MM.1S (cell line): ENCODE measurements at regions not wholly inside any gene's neighbourhood (a gene's known extent, or its start where the extent isn't known, plus 50 kb on each side); places are given as distances from the start of the nearest gene placed in this dataset.
"Not testable (repeated sequence)": the region's sequence is repeated elsewhere in the genome, so short reads cannot be mapped to it uniquely, and the experiment has no call there.

ENCODE experiments used
- DNase-seq: peaks from one replicate; pipeline ENCODE4 v3.0.0-alpha.2; 2015
- H2AFZ ChIP-seq: fragments of 300-600 bp; sonication (generic); 2 replicates; pipeline ENCODE4 v1.6.0; 2016; ENCODE audit warnings: antibody characterized with exemption, low read length
- H3F3A ChIP-seq: fragments of 300-600 bp; sonication (generic); 2 replicates; pipeline ENCODE4 v1.6.1; 2016; ENCODE audit warnings: mild to moderate bottlenecking, antibody characterized with exemption, low read length, moderate library complexity, mixed read lengths; ENCODE audit not compliant: insufficient read depth
- H3K27ac ChIP-seq: fragments of 300-600 bp; sonication (generic); 2 replicates; pipeline ENCODE4 v1.5.1; 2016; ENCODE audit warnings: mild to moderate bottlenecking, low read length
- H3K27me3 ChIP-seq: fragments of 300-600 bp; sonication (generic); replicated peaks from 2 replicates; pipeline ENCODE4 v1.6.0; 2016; ENCODE audit warnings: low read length; ENCODE audit not compliant: insufficient read depth
- H3K36me3 ChIP-seq: fragments of 300-600 bp; sonication (generic); replicated peaks from 2 replicates; pipeline ENCODE4 v1.6.1; 2016; ENCODE audit warnings: mild to moderate bottlenecking, low read length, mixed read lengths; ENCODE audit not compliant: insufficient read depth
- H3K4me1 ChIP-seq: fragments of 300-600 bp; sonication (generic); 2 replicates; pipeline ENCODE4 v1.6.1; 2016; ENCODE audit warnings: low read length, mixed read lengths
- H3K4me2 ChIP-seq: fragments of 300-600 bp; sonication (generic); 2 replicates; pipeline ENCODE4 v1.6.0; 2016; ENCODE audit warnings: low read depth, low read length
- H3K4me3 ChIP-seq: fragments of 300-600 bp; sonication (generic); 2 replicates; pipeline ENCODE4 v1.5.1; 2016; ENCODE audit warnings: low read length, mixed read lengths
- H3K79me2 ChIP-seq: fragments of 300-600 bp; sonication (generic); 2 replicates; pipeline ENCODE4 v1.6.1; 2016; ENCODE audit warnings: mixed run types, low read length, mixed read lengths
- H3K9ac ChIP-seq: fragments of 300-600 bp; sonication (generic); 2 replicates; pipeline ENCODE4 v1.6.1; 2016; ENCODE audit warnings: low read length, mixed read lengths
- H3K9me2 ChIP-seq: fragments of 300-600 bp; sonication (generic); replicated peaks from 2 replicates; pipeline ENCODE4 v1.6.1; 2016; ENCODE audit warnings: mild to moderate bottlenecking, low read length, mixed read lengths; ENCODE audit not compliant: insufficient read depth
- H3K9me3 ChIP-seq: fragments of 300-600 bp; sonication (generic); replicated peaks from 2 replicates; pipeline ENCODE4 v1.6.1; 2016; ENCODE audit warnings: mild to moderate bottlenecking, low read length, mixed read lengths; ENCODE audit not compliant: insufficient read depth
- H4K20me1 ChIP-seq: fragments of 300-600 bp; sonication (generic); 2 replicates; pipeline ENCODE4 v1.6.1; 2016; ENCODE audit warnings: mild to moderate bottlenecking, low read length, moderate library complexity, mixed read lengths; ENCODE audit not compliant: insufficient read depth
- EZH2 ChIP-seq: fragments of 300-600 bp; sonication (generic); optimal IDR thresholded peaks from 2 replicates; pipeline ENCODE3; 2017; ENCODE audit warnings: low read depth, mild to moderate bottlenecking, antibody characterized with exemption, low read length, mixed read lengths
- EZH2phosphoT487 ChIP-seq: fragments of 300-600 bp; sonication (generic); IDR thresholded peaks from 2 replicates; pipeline ENCODE4 v1.6.1; 2018; ENCODE audit warnings: antibody characterized with exemption, low read length
- TF ChIP-seq, protein P1 (sequence below): fragments of 300-600 bp; sonication (generic); IDR thresholded peaks from 2 replicates; pipeline ENCODE4 v1.5.1; 2016; ENCODE audit warnings: antibody characterized with exemption, low read length, mixed read lengths

DNA sequence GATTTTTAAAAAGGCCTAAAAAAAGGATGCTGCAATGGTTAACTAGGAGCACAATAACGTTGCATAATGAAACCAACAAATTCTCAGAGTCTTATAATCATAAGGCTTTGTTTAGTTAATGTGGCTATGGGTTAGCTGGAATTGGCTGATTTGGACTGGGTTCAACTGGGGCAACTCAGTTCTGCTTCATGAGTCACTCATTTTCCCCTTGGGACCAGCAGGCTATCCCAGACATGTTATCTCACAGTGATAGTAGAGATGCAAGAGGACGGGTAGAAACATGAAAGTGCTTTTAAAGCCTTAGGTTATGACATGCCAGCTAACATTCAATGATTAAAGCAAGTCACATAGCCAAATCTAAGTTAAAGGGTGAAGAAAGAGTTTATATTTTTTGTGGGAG, 189.2 kb upstream of the GK2 start:
- Histone ChIP-seq H3F3A (no peaks in the 10 kb centered on the region), H3K9me3 (no peaks in the 10 kb centered on the region), H3K4me2 (no peak overlapping the region), H3K4me3 (no peak overlapping the region), H3K79me2 (no peaks in the 10 kb centered on the region), H2AFZ (no peak overlapping the region), H3K27me3 (no peaks in the 10 kb centered on the region), H3K36me3 (no peaks in the 10 kb centered on the region), H3K9me2 (no peaks in the 10 kb centered on the region), H3K27ac (no peak overlapping the region), H3K4me1 (no peaks in the 10 kb centered on the region), H3K9ac (no peak overlapping the region), H4K20me1 (no peaks in the 10 kb centered on the region)
- TF ChIP-seq, protein P1, sequence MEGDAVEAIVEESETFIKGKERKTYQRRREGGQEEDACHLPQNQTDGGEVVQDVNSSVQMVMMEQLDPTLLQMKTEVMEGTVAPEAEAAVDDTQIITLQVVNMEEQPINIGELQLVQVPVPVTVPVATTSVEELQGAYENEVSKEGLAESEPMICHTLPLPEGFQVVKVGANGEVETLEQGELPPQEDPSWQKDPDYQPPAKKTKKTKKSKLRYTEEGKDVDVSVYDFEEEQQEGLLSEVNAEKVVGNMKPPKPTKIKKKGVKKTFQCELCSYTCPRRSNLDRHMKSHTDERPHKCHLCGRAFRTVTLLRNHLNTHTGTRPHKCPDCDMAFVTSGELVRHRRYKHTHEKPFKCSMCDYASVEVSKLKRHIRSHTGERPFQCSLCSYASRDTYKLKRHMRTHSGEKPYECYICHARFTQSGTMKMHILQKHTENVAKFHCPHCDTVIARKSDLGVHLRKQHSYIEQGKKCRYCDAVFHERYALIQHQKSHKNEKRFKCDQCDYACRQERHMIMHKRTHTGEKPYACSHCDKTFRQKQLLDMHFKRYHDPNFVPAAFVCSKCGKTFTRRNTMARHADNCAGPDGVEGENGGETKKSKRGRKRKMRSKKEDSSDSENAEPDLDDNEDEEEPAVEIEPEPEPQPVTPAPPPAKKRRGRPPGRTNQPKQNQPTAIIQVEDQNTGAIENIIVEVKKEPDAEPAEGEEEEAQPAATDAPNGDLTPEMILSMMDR = no peak
- no peak for TF ChIP-seq EZH2
- no peak for TF ChIP-seq EZH2phosphoT487
- DNase-seq = no peak

GRCh38 chr4:79592218-79592617, 184.2 kb upstream of the GK2 start:
- H3K9me2 ChIP-seq, H3K9ac ChIP-seq, H3K9me3 ChIP-seq, H3K4me2 ChIP-seq, H3F3A ChIP-seq, H3K4me1 ChIP-seq, H4K20me1 ChIP-seq, H3K36me3 ChIP-seq, H3K4me3 ChIP-seq, H3K79me2 ChIP-seq, H3K27me3 ChIP-seq, H2AFZ ChIP-seq, DNase-seq, H3K27ac ChIP-seq: not testable (repeated sequence)

- H3K9me2 ChIP-seq = no peaks in the 10 kb centered on the region
- DNase-seq = no peak
- no peaks in the 10 kb centered on the region for H3K27me3 ChIP-seq
- TF ChIP-seq, protein P1 = no peak
- no peak for TF ChIP-seq EZH2phosphoT487
- no peak for TF ChIP-seq EZH2
- no peak overlapping the region for H3K9ac ChIP-seq
- no peaks in the 10 kb centered on the region for H3K9me3 ChIP-seq
- no peaks in the 10 kb centered on the region for H3F3A ChIP-seq
- no peak overlapping the region for H3K27ac ChIP-seq
- H3K79me2 ChIP-seq = no peaks in the 10 kb centered on the region
- H3K36me3 ChIP-seq = no peaks in the 10 kb centered on the region
- H3K4me1 ChIP-seq = no peaks in the 10 kb centered on the region
- H3K4me3 ChIP-seq = no peak overlapping the region
- no peaks in the 10 kb centered on the region for H4K20me1 ChIP-seq
- no peak overlapping the region for H3K4me2 ChIP-seq
- H2AFZ ChIP-seq = no peak overlapping the region
Observed at GRCh38 chr4:79588679-79589078, 180.7 kb upstream of the GK2 start.

DNA sequence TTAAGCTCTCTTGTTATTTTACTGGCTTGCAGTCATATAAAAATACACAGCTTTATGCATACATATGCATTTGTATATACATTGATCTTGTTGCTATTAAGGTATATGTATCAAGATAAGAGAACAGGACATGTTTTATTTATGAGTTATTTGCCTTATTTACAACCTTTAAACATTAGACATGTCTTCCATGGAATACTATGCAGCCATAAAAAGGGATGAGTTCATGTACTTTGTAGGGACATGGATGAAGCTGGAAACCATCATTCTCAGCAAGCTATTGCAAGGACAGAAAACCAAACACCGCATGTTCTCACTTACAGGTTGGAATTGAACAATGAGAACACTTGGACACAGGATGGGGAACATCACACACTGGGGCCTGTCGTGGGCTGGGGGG, 179.2 kb upstream of the GK2 start:
- H3K9me3 ChIP-seq, H3K9me2 ChIP-seq, H3K36me3 ChIP-seq, H2AFZ ChIP-seq, H3F3A ChIP-seq, H3K4me3 ChIP-seq, H3K79me2 ChIP-seq, H3K27me3 ChIP-seq, DNase-seq, H3K4me2 ChIP-seq, H3K9ac ChIP-seq, H4K20me1 ChIP-seq, H3K4me1 ChIP-seq, H3K27ac ChIP-seq: not testable (repeated sequence)
